OCI-LY1 (cell line): ENCODE measurements at regions not wholly inside any gene's neighbourhood (a gene's known extent, or its start where the extent isn't known, plus 50 kb on each side); places are given as distances from the start of the nearest gene placed in this dataset.
"Not testable (repeated sequence)": the region's sequence is repeated elsewhere in the genome, so short reads cannot be mapped to it uniquely, and the experiment has no call there.

Source experiments
- H2AFZ ChIP-seq: fragments of 200-600 bp; sonication (generic), shearing (Covaris generic); 2 replicates; pipeline ENCODE4 v1.6.0; 2014; ENCODE audit warnings: antibody characterized with exemption, mild to moderate bottlenecking, low read length
- H3F3A ChIP-seq: fragments of 200-600 bp; sonication (generic), shearing (Covaris generic); 2 replicates; pipeline ENCODE4 v1.6.0; 2014; ENCODE audit warnings: mild to moderate bottlenecking, antibody characterized with exemption, low read length, moderate library complexity; ENCODE audit not compliant: insufficient read depth
- H3K27ac ChIP-seq: fragments of 200-600 bp; sonication (generic); 2 replicates; pipeline ENCODE4 v1.5.1; 2014; ENCODE audit warnings: low read length, mixed run types, mild to moderate bottlenecking, low read depth; ENCODE audit not compliant: poor library complexity, severe bottlenecking
- H3K27me3 ChIP-seq: fragments of 200-600 bp; sonication (generic); 2 replicates; pipeline ENCODE4 v1.6.0; 2014; ENCODE audit warnings: antibody characterized with exemption, mild to moderate bottlenecking, low read length, moderate library complexity; ENCODE audit not compliant: insufficient read depth
- H3K36me3 ChIP-seq: fragments of 200-600 bp; sonication (generic); 2 replicates; pipeline ENCODE4 v1.6.1; 2014; ENCODE audit warnings: mild to moderate bottlenecking, antibody characterized with exemption, low read length, moderate library complexity, mixed read lengths; ENCODE audit not compliant: insufficient read depth
- H3K4me1 ChIP-seq: fragments of 200-600 bp; sonication (generic); 2 replicates; pipeline ENCODE4 v1.5.1; 2014; ENCODE audit warnings: mild to moderate bottlenecking, low read length, moderate library complexity; ENCODE audit not compliant: insufficient read depth, severe bottlenecking
- H3K4me2 ChIP-seq: fragments of 200-600 bp; sonication (generic), shearing (Covaris generic); 2 replicates; pipeline ENCODE4 v1.6.1; 2014; ENCODE audit warnings: low read length
- H3K4me3 ChIP-seq: fragments of 200-600 bp; sonication (generic); 2 replicates; pipeline ENCODE4 v1.5.1; 2014; ENCODE audit warnings: low read length, low read depth, mild to moderate bottlenecking, mixed read lengths; ENCODE audit not compliant: poor library complexity, severe bottlenecking
- H3K79me2 ChIP-seq: fragments of 200-600 bp; shearing (Covaris generic); 2 replicates; pipeline ENCODE4 v1.6.1; 2016; ENCODE audit warnings: mixed run types, low read length, mixed read lengths; ENCODE audit not compliant: insufficient read depth
- H3K9ac ChIP-seq: fragments of 200-600 bp; sonication (generic), shearing (Covaris generic); 2 replicates; pipeline ENCODE4 v1.6.1; 2014; ENCODE audit warnings: mild to moderate bottlenecking, low read length, mixed read lengths
- H3K9me2 ChIP-seq: fragments of 200-600 bp; sonication (generic), shearing (Covaris generic); 2 replicates; pipeline ENCODE4 v1.6.1; 2014; ENCODE audit warnings: low read depth, mild to moderate bottlenecking, low read length, mixed read lengths
- H3K9me3 ChIP-seq: fragments of 200-600 bp; shearing (Covaris generic); 2 replicates; pipeline ENCODE4 v1.6.1; 2014; ENCODE audit warnings: low read length, mixed read lengths
- H4K20me1 ChIP-seq: fragments of 200-600 bp; sonication (generic), shearing (Covaris generic); 2 replicates; pipeline ENCODE4 v1.6.0; 2016; ENCODE audit warnings: mild to moderate bottlenecking, low read length; ENCODE audit not compliant: insufficient read depth

GRCh38 chr4:49578371-49578770 is 592.3 kb downstream of the CWH43 start:
- H4K20me1 ChIP-seq, H3K27ac ChIP-seq, H3F3A ChIP-seq, H3K9me2 ChIP-seq, H3K27me3 ChIP-seq, H2AFZ ChIP-seq, H3K9me3 ChIP-seq, H3K4me1 ChIP-seq, H3K79me2 ChIP-seq, H3K36me3 ChIP-seq, H3K4me2 ChIP-seq, H3K9ac ChIP-seq, H3K4me3 ChIP-seq: not testable (repeated sequence)

DNA sequence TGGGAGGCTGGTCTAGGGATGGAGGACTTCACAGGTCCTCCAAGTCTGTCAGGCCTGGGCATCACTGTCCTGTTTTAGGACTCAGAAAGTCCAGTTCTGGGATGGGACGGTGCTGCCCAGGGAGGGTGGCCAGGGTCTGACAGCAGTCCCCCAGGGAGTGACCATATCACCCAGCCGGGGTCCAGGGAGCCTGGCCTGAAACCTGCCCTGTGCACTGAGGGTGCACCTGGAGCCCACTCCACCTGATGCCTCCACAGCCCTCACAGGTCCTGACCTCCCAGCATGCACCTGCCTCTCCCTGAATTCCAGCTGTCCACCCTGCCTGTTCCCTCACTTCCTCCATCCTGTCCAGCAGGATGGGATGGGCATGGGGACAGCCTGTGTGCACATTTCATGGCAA is 592.8 kb downstream of the CWH43 start:
- H3K79me2 ChIP-seq, H2AFZ ChIP-seq, H3K9me3 ChIP-seq, H3K9ac ChIP-seq, H3K9me2 ChIP-seq, H3K27ac ChIP-seq, H3F3A ChIP-seq, H3K4me3 ChIP-seq, H3K4me1 ChIP-seq, H3K36me3 ChIP-seq, H3K4me2 ChIP-seq, H3K27me3 ChIP-seq, H4K20me1 ChIP-seq: not testable (repeated sequence)

DNA sequence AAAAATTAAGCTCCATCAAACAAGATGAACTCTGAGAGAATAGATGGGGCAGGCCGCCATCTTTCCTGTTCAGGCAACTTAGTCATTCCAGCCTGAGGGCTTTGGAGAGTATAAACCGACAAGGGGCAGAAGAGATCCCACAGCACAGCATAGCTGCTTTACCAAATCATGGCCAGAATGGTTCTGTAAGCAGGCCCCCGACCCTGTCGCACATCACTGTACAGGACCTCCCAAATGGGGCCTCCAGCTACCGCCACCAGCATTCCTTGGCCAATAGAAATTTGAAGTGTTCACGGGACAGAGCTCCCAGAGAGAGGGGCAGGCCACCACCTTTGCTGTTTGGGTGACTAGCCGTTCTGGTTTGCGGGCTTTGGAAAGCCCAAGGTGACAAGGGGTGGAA is 594.1 kb downstream of the CWH43 start:
- H3F3A ChIP-seq: not testable (repeated sequence)

DNA sequence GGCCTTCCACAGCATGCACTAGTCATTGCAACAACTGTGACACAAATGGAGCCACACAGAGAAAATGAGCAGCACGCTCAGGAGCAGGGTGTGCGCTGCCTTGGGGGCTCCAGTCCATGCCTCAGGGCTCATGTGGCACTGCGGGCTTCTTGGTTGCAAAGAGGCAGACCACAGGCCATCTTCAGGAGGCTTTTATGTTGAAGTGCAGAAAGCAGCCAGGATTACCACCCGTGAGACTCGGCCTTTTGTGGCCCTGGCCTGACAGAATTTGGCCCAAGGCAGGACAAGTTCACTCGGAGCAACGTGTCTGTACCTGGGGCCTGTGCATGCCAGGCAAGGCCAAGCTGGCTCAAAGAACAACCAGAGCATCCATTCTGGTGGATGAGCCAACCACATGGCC is 602.3 kb downstream of the CWH43 start:
- not testable (repeated sequence) for H3K4me2 ChIP-seq, H3K4me3 ChIP-seq, H4K20me1 ChIP-seq, H3K79me2 ChIP-seq, H3F3A ChIP-seq, H3K4me1 ChIP-seq, H3K27me3 ChIP-seq, H3K27ac ChIP-seq, H3K36me3 ChIP-seq, H3K9me2 ChIP-seq, H3K9ac ChIP-seq, H2AFZ ChIP-seq, H3K9me3 ChIP-seq

More for the DNA sequence above, 594.1 kb downstream of the CWH43 start:
- H3K27ac ChIP-seq, H3K36me3 ChIP-seq, H3K4me3 ChIP-seq, H3K27me3 ChIP-seq, H3K79me2 ChIP-seq, H4K20me1 ChIP-seq, H3K4me2 ChIP-seq, H3K4me1 ChIP-seq, H3K9me2 ChIP-seq, H3K9me3 ChIP-seq, H3K9ac ChIP-seq, H2AFZ ChIP-seq: not testable (repeated sequence)

GRCh38 chr4:49618436-49618835 is 632.4 kb downstream of the CWH43 start:
- H3K9me3 ChIP-seq, H2AFZ ChIP-seq: not testable (repeated sequence)

DNA sequence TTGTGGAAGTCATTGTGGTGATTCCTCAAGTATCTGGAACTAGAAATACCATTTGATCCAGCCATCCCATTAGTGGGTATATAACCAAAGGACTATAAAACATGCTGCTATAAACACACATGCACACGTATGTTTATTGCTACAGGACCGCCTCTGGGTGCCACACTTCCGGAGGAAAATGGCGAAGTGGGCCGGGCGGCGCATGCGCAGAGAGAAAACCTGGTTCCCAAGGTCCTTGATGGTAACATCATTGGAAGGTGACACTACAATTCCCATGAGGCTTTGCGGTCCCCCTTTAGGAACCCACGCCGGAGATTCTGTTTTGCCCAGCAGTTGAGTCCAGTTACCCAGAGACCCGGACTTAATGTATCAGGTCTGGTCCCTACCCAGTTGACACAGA is 640.4 kb downstream of the CWH43 start:
- not testable (repeated sequence) for H3K27me3 ChIP-seq, H3K9me2 ChIP-seq, H2AFZ ChIP-seq, H3K9ac ChIP-seq, H3F3A ChIP-seq, H3K79me2 ChIP-seq, H3K27ac ChIP-seq, H3K36me3 ChIP-seq, H3K4me3 ChIP-seq, H3K9me3 ChIP-seq, H4K20me1 ChIP-seq, H3K4me2 ChIP-seq, H3K4me1 ChIP-seq

More at GRCh38 chr4:49618436-49618835, 632.4 kb downstream of the CWH43 start:
- not testable (repeated sequence) for H3K27ac ChIP-seq, H3K27me3 ChIP-seq, H3K9me2 ChIP-seq, H3F3A ChIP-seq, H3K4me1 ChIP-seq, H3K79me2 ChIP-seq, H4K20me1 ChIP-seq, H3K4me3 ChIP-seq, H3K9ac ChIP-seq, H3K4me2 ChIP-seq, H3K36me3 ChIP-seq
